Endothelial cell (in vitro differentiated cells): ENCODE measurements at regions not wholly inside any gene's neighbourhood (a gene's known extent, or its start where the extent isn't known, plus 50 kb on each side); places are given as distances from the start of the nearest gene placed in this dataset.

Source experiments
- DNase-seq: peaks from one replicate; pipeline ENCODE4 v3.0.0; 2021; ENCODE audit warnings: low spot score
- H3K27ac Mint-ChIP-seq: one replicate; pipeline ENCODE4 v1.8.0; 2021; ENCODE audit warnings: mixed read lengths, inconsistent platforms; ENCODE audit not compliant: unreplicated experiment
- H3K27me3 Mint-ChIP-seq: one replicate; pipeline ENCODE4 v1.8.0; 2021; ENCODE audit warnings: mild to moderate bottlenecking, moderate library complexity, mixed read lengths, inconsistent platforms; ENCODE audit not compliant: unreplicated experiment
- H3K36me3 Mint-ChIP-seq: one replicate; pipeline ENCODE4 v1.8.0; 2021; ENCODE audit warnings: mild to moderate bottlenecking, low read depth, mixed read lengths, inconsistent platforms; ENCODE audit not compliant: unreplicated experiment
- H3K4me1 Mint-ChIP-seq: one replicate; pipeline ENCODE4 v1.8.0; 2021; ENCODE audit warnings: mild to moderate bottlenecking, mixed read lengths, inconsistent platforms; ENCODE audit not compliant: unreplicated experiment
- H3K4me3 Mint-ChIP-seq: one replicate; pipeline ENCODE4 v1.8.0; 2021; ENCODE audit warnings: mild to moderate bottlenecking, mixed read lengths, inconsistent platforms; ENCODE audit not compliant: unreplicated experiment
- H3K9me3 Mint-ChIP-seq: one replicate; pipeline ENCODE4 v1.8.0; 2021; ENCODE audit warnings: mixed read lengths, inconsistent platforms; ENCODE audit not compliant: unreplicated experiment
- TF ChIP-seq, protein P1 (sequence below): fragments of 200-600 bp; sonication (generic); IDR thresholded peaks from one replicate; pipeline ENCODE4 v1.5.0; 2021; ENCODE audit warnings: antibody characterized with exemption; ENCODE audit not compliant: unreplicated experiment

DNA sequence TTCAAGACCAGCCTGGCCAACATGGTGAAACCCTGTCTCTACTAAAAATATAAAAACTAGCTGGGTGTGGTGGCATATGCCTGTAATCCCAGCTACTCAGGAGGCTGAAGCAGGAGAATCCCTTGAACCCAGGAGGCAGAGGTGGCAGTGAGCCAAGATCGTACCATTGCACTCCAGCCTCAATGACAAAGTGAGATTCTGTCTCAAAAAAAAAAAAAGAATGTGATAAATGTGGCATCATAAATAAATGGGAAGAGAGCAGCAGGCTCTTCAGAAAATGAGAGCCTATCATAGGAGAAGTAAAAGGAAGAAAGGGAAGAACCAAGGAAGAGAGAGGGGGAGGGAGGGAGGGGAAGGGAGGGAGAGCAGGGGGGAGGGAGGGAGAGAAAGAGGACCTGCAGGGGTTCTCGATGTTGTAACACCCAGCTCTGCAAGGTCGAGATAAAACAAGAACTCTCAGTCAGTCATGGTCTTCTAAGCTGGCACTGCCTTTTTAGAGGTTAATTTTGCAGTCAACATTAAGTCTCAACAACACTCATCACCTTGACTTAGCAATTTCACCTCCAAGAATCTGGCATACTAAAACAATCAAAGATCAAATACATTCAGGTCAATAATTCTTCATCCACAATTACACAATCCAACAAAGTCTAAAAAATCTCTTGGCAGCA lies 68.7 kb upstream of the SIMC1 start:
- Mint-ChIP-seq H3K4me3 (no peak overlapping the region), H3K27me3 (no peaks in the 10 kb centered on the region), H3K9me3 (no peaks in the 10 kb centered on the region), H3K27ac (no peak overlapping the region), H3K4me1 (no peaks in the 10 kb centered on the region), H3K36me3 (no peaks in the 10 kb centered on the region)
- TF ChIP-seq, protein P1, sequence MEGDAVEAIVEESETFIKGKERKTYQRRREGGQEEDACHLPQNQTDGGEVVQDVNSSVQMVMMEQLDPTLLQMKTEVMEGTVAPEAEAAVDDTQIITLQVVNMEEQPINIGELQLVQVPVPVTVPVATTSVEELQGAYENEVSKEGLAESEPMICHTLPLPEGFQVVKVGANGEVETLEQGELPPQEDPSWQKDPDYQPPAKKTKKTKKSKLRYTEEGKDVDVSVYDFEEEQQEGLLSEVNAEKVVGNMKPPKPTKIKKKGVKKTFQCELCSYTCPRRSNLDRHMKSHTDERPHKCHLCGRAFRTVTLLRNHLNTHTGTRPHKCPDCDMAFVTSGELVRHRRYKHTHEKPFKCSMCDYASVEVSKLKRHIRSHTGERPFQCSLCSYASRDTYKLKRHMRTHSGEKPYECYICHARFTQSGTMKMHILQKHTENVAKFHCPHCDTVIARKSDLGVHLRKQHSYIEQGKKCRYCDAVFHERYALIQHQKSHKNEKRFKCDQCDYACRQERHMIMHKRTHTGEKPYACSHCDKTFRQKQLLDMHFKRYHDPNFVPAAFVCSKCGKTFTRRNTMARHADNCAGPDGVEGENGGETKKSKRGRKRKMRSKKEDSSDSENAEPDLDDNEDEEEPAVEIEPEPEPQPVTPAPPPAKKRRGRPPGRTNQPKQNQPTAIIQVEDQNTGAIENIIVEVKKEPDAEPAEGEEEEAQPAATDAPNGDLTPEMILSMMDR, result no peak
- DNase-seq, result no peak

DNA sequence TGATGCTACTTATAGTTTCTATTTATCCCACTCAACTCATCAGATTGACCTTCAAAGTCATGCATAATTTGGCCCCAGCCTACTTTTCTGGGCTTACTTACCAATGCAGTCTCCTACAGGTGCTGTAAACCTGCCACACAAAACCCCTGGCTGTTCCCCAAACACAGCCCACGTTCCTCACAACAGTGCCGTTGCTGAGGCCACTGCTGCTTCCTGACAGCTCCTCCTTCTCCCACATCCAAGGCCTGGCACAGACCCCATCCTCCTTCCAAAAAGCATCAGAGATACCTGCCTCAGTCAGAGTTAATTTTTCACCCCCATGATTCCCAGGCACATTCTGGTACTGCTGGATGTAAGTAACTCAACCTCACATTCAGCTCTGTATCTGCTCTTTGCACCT lies 68.1 kb upstream of the SIMC1 start:
- H3K4me3 Mint-ChIP-seq, result no peak overlapping the region
- TF ChIP-seq, protein P1, result no peak
- H3K9me3 Mint-ChIP-seq, result no peaks in the 10 kb centered on the region
- H3K27me3 Mint-ChIP-seq, result no peaks in the 10 kb centered on the region
- H3K4me1 Mint-ChIP-seq, result no peaks in the 10 kb centered on the region
- no peaks in the 10 kb centered on the region for H3K36me3 Mint-ChIP-seq
- no peak for DNase-seq
- no peak overlapping the region for H3K27ac Mint-ChIP-seq

DNA sequence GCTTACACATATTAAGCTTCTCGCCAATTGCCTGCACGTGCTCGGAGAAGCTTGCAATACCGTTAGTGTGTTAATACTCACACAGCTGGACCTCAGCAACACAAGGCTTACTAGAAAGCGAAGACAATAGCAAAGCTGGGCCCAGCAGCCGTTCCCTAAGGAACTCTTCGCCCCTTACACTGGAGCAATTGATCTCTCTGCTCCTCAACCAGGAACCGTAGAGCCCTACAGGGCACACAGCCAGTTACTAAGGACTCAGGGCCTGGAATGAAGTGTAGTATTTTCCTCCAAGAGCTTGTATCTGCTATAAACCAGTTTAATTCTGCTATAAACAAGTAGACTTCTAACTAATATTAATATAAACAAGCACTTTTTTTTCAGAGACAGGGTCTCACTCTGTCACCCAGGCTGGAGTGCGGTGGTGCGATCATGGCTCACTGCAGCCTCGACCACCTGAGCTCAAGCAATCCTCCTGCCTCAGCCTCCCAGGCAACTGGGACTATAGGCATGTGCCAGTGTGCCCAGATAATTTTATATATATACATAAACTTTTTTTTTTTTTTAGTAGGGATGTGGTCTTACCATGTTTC lies 67.0 kb upstream of the SIMC1 start:
- H3K36me3 Mint-ChIP-seq, result no peaks in the 10 kb centered on the region
- DNase-seq, result no peak
- H3K4me3 Mint-ChIP-seq, result no peak overlapping the region
- TF ChIP-seq, protein P1, result no peak
- no peaks in the 10 kb centered on the region for H3K9me3 Mint-ChIP-seq
- no peaks in the 10 kb centered on the region for H3K4me1 Mint-ChIP-seq
- H3K27ac Mint-ChIP-seq, result no peak overlapping the region
- no peaks in the 10 kb centered on the region for H3K27me3 Mint-ChIP-seq

DNA sequence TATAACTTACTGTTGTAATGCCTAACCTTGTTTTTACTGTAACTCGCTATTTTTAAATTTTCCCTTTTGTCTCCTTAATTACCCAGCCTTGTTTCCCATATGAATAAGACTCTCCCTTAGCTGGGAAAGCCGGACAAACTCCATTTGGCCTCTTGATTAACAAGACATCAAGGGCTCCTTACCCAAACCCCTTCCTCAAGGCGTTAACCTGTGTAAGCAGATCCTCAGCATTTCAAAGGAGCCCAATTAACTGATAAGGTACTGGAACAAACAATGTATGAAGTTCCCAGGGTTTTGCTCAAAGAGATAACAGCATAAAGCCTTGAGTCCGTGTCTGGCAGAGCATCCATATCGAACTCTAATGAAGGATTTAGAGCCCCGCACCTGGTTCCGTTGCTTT lies 66.0 kb upstream of the SIMC1 start:
- TF ChIP-seq, protein P1, result no peak
- Mint-ChIP-seq H3K27ac (no peak overlapping the region), H3K4me1 (no peaks in the 10 kb centered on the region)

DNA sequence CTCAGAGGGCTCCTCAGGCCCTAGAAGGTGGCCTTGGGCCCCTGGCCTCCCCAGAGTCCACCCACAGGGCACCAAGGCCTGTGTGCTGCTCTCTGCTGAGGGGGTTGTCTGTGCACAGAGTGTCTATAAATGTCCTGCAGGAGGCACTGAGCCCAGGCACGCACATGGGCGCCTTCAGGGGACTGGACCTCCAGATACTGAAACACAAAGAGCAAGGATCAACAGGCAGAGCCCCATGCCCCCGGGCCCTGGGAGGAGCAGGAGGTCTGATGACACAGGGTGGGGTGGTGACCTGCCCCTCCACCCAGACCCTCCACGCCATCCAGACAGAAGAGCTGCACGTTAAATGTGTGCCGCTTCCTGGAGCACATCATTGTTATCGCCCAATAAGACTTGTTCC lies 64.6 kb upstream of the SIMC1 start:
- TF ChIP-seq, protein P1, result no peak
- Mint-ChIP-seq H3K27me3 (no peaks in the 10 kb centered on the region), H3K27ac (no peak overlapping the region), H3K4me3 (no peak overlapping the region), H3K36me3 (peaks cover 3% of the 10 kb centered on the region), H3K9me3 (no peaks in the 10 kb centered on the region), H3K4me1 (no peaks in the 10 kb centered on the region)
- DNase-seq, result no peak

More for the DNA sequence above, 66.0 kb upstream of the SIMC1 start:
- H3K9me3 Mint-ChIP-seq, result no peaks in the 10 kb centered on the region
- no peaks in the 10 kb centered on the region for H3K27me3 Mint-ChIP-seq
- no peaks in the 10 kb centered on the region for H3K36me3 Mint-ChIP-seq
- no peak overlapping the region for H3K4me3 Mint-ChIP-seq
- DNase-seq, result no peak
